H1 (cell line): ENCODE measurements at regions not wholly inside any gene's neighbourhood (a gene's known extent, or its start where the extent isn't known, plus 50 kb on each side); places are given as distances from the start of the nearest gene placed in this dataset.

Source experiments
- TF ChIP-seq, protein P1 (sequence below), 3 experiments: IDR thresholded peaks; 1 replicate in 2 of 3; 2 replicates in 1 of 3; pipeline versions ENCODE4 v1.5.1 to v1.6.1; 2011; ENCODE audit warnings: low read length in 3 of 3, mild to moderate bottlenecking in 3 of 3, inconsistent platforms in 2 of 3, low read depth in 1 of 3, moderate library complexity in 1 of 3; ENCODE audit not compliant: insufficient read depth in 1 of 3; ENCODE audit errors: control extremely low read depth in 1 of 3

DNA sequence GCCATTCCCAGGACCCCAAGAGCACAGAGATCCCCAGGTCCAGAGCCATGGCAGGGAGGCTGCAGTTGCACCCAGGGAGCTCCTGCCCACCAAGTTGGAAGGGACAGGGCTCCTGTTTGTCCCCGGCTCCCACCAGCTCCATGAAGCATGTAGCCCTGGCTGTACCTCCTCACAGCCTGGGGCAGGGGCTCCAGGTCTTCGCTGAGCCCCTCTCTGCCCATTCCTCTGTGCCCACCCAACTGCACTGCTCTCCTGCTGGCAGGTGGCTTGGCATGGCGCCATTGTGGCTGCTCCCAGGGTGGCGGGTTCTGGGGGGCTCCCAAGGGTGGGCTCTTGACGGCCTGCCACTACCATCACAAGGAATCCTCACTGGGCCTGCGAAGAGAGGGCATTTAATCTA is 197.5 kb upstream of the DAB2 start (continued):
- TF ChIP-seq, protein P1, sequence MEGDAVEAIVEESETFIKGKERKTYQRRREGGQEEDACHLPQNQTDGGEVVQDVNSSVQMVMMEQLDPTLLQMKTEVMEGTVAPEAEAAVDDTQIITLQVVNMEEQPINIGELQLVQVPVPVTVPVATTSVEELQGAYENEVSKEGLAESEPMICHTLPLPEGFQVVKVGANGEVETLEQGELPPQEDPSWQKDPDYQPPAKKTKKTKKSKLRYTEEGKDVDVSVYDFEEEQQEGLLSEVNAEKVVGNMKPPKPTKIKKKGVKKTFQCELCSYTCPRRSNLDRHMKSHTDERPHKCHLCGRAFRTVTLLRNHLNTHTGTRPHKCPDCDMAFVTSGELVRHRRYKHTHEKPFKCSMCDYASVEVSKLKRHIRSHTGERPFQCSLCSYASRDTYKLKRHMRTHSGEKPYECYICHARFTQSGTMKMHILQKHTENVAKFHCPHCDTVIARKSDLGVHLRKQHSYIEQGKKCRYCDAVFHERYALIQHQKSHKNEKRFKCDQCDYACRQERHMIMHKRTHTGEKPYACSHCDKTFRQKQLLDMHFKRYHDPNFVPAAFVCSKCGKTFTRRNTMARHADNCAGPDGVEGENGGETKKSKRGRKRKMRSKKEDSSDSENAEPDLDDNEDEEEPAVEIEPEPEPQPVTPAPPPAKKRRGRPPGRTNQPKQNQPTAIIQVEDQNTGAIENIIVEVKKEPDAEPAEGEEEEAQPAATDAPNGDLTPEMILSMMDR (IDR thresholded peaks at IDR 0.05; ENCODE audit: control extremely low read depth in 1 of 3, insufficient read depth in 1 of 3, low read depth in 1 of 3, low read length in 3 of 3): no peak
